Thyroid gland (tissue), 4 donors: ENCODE measurements at regions not wholly inside any gene's neighbourhood (a gene's known extent, or its start where the extent isn't known, plus 50 kb on each side); places are given as distances from the start of the nearest gene placed in this dataset.

Experiments
- DNase-seq, 2 donors: peaks; one replicate each; pipeline ENCODE4 v3.0.0-alpha.2; 2019
- H3K27ac ChIP-seq, 3 donors: fragments of 200-600 bp; sonication (generic); 1 replicate in 2 of 3; 2 replicates in 1 of 3; pipeline ENCODE4 v1.5.1; 2016 to 2019; ENCODE audit warnings: mild to moderate bottlenecking in 1 of 3, moderate library complexity in 1 of 3
- H3K27me3 ChIP-seq: fragments of 200-600 bp; sonication (generic); one replicate; pipeline ENCODE4 v1.5.1; 2019
- H3K36me3 ChIP-seq, 2 donors: fragments of 200-600 bp; sonication (generic); one replicate each; pipeline ENCODE4 v1.5.1; 2016 to 2019
- H3K4me1 ChIP-seq, 2 donors: fragments of 200-600 bp; sonication (generic); one replicate each; pipeline ENCODE4 v1.5.1; 2017 to 2019
- H3K4me3 ChIP-seq, 3 donors: fragments of 200-600 bp; sonication (generic); replicated peaks in 1 of 3; 1 replicate in 2 of 3; 2 replicates in 1 of 3; pipeline ENCODE4 v1.5.1; 2016; ENCODE audit warnings: mild to moderate bottlenecking in 1 of 3
- H3K9me3 ChIP-seq: fragments of 200-600 bp; sonication (generic); one replicate; pipeline ENCODE4 v1.5.1; 2017
- CTCF ChIP-seq, 6 experiments: fragments of 200-600 bp in 3 of 6; fragments of 450-650 bp in 3 of 6; sonication (generic) in 3 of 6; IDR thresholded peaks; one replicate each; pipeline ENCODE4 v1.5.1; 2016 to 2019; ENCODE audit warnings: antibody characterized with exemption in 6 of 6, mild to moderate bottlenecking in 2 of 6, inconsistent platforms in 1 of 6, moderate library complexity in 1 of 6
- POLR2A ChIP-seq, 2 donors: fragments of 450-650 bp; IDR thresholded peaks; one replicate each; pipeline ENCODE4 v1.6.1; 2017; ENCODE audit warnings: antibody characterized with exemption in 2 of 2, mild to moderate bottlenecking in 2 of 2, moderate library complexity in 1 of 2
- WGBS, 2 donors: methylation state at CpG; one replicate each; pipeline ENCODE4 v1.1.5; 2017; 5-methylcytosine and 5-hydroxymethylcytosine counted together
- intact Hi-C: fragments of 100-400 bp; cut with DNase I; formaldehyde crosslinking; loops from one replicate; pipeline ENCODE4 v1.15.1; 2023

- no peak for TF ChIP-seq CTCF (IDR thresholded peaks at IDR 0.05)
- no peak for TF ChIP-seq POLR2A (IDR thresholded peaks at IDR 0.05)
- no peak for DNase-seq
- Histone ChIP-seq H3K27ac (no peak overlapping the region), H3K9me3 (no peaks in the 10 kb centered on the region), H3K4me1 (no peaks in the 10 kb centered on the region), H3K36me3 (no peaks in the 10 kb centered on the region), H3K27me3 (no peaks in the 10 kb centered on the region), H3K4me3 (no peak overlapping the region)
- intact Hi-C loops, result no loop called here
These were observed 213.9 kb upstream of the SULF2 start for GRCh38 chr20:47999166-47999565.

- Histone ChIP-seq H3K4me1 (no peaks in the 10 kb centered on the region), H3K4me3 (no peak overlapping the region), H3K9me3 (no peaks in the 10 kb centered on the region), H3K27ac (no peak overlapping the region), H3K27me3 (no peaks in the 10 kb centered on the region), H3K36me3 (no peaks in the 10 kb centered on the region)
- intact Hi-C loops, result no loop called here
- DNase-seq, result no peak
- TF ChIP-seq POLR2A (IDR thresholded peaks at IDR 0.05) (no peak), CTCF (IDR thresholded peaks at IDR 0.05) (no peak)
- WGBS, 2 donors, result 78 to 85% methylated on average over 5 of the region's 5 CpGs
These were observed 213.5 kb upstream of the SULF2 start for GRCh38 chr20:47998736-47999135.

- H3K27me3 ChIP-seq, result no peaks in the 10 kb centered on the region
- no peaks in the 10 kb centered on the region for H3K9me3 ChIP-seq
- H3K4me3 ChIP-seq, result no peak overlapping the region
- DNase-seq, result no peak
- no peaks in the 10 kb centered on the region for H3K4me1 ChIP-seq
- no peak for TF ChIP-seq CTCF (IDR thresholded peaks at IDR 0.05)
- TF ChIP-seq POLR2A (IDR thresholded peaks at IDR 0.05), result no peak
- H3K27ac ChIP-seq, result no peak overlapping the region
- H3K36me3 ChIP-seq, result no peaks in the 10 kb centered on the region
- 74 to 75% methylated on average over 6 of the region's 6 CpGs for WGBS, 2 donors
- intact Hi-C loops, result no loop called here
These were observed 210.4 kb upstream of the SULF2 start for GRCh38 chr20:47995661-47996060.

- Histone ChIP-seq H3K4me3 (no peak overlapping the region), H3K4me1 (no peaks in the 10 kb centered on the region), H3K27me3 (no peaks in the 10 kb centered on the region), H3K27ac (no peak overlapping the region), H3K36me3 (no peaks in the 10 kb centered on the region), H3K9me3 (no peaks in the 10 kb centered on the region)
- intact Hi-C loops, result no loop called here
- no peak for DNase-seq
- TF ChIP-seq CTCF (IDR thresholded peaks at IDR 0.05), result no peak
- no peak for TF ChIP-seq POLR2A (IDR thresholded peaks at IDR 0.05)
- WGBS, 2 donors, result 87 to 97% methylated on average over 3 of the region's 3 CpGs
These were observed 208.5 kb upstream of the SULF2 start for GRCh38 chr20:47993817-47994216.

GRCh38 chr20:47993035-47993755, 207.9 kb upstream of the SULF2 start:
- H3K4me3 ChIP-seq, result no peak overlapping the region
- no peaks in the 10 kb centered on the region for H3K36me3 ChIP-seq
- no peak for DNase-seq
- TF ChIP-seq CTCF (IDR thresholded peaks at IDR 0.05) (no peak), POLR2A (IDR thresholded peaks at IDR 0.05) (no peak)
- H3K9me3 ChIP-seq, result no peaks in the 10 kb centered on the region
- no peak overlapping the region for H3K27ac ChIP-seq
- H3K4me1 ChIP-seq, result no peaks in the 10 kb centered on the region
- intact Hi-C loops, result no loop called here
- no peaks in the 10 kb centered on the region for H3K27me3 ChIP-seq
- WGBS, 2 donors, result 93% methylated on average over 9 of the region's 9 CpGs
